Islet precursor cell (in vitro differentiated cells): ENCODE measurements at regions not wholly inside any gene's neighbourhood (a gene's known extent, or its start where the extent isn't known, plus 50 kb on each side); places are given as distances from the start of the nearest gene placed in this dataset.
"Not testable (repeated sequence)": the region's sequence is repeated elsewhere in the genome, so short reads cannot be mapped to it uniquely, and the experiment has no call there.

Experiments
- DNase-seq: peaks from one replicate; pipeline ENCODE4 v3.0.0-alpha.2; 2018

DNA sequence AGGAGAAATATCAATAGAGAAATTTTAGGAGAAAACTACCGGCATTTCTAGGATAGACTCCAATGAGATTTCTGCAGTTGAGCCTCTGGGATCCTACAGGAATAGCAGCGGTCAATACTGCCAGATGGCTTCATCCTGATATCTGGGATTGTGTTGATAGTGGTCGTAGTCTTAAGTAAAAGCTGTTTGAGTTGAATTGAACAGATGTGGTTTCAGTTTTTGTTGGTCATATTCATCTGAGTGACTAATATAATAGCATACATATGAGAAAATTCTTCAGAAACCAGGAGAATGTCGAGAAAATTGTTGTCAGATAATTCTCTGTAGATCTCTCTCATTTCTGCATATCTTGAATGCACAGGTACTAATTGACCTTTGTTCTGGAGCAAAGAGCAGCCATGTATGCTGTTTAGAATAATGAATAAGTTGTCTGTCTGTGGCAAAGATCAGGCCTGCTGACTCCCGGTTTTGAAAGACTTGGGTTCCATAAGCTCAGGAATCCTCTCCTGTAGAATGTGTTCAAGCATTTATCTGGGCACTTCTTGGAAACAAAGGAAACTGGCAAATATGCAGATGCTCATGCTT is 288.1 kb downstream of the TMX3 start:
- DNase-seq: no peak

DNA sequence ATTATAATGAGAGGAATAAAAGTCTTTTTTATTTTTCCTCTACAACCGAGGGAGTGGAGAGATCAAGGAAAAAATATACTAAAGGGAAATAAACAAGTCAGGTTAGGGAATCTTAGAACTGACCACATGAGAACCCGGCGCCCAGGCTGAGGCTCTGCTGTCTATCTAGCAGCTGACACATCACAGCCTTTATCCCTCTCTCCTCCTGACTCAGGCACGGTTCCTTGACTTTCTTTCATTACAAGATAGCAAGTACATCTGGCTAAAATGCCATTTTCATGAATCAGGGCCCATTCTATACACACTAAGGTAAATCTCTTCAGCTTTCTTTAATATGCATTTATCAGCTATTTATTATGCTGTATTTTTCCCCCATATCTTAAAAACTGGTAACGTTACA is 296.0 kb downstream of the TMX3 start:
- peak; percentile 55 for DNase-seq

DNA sequence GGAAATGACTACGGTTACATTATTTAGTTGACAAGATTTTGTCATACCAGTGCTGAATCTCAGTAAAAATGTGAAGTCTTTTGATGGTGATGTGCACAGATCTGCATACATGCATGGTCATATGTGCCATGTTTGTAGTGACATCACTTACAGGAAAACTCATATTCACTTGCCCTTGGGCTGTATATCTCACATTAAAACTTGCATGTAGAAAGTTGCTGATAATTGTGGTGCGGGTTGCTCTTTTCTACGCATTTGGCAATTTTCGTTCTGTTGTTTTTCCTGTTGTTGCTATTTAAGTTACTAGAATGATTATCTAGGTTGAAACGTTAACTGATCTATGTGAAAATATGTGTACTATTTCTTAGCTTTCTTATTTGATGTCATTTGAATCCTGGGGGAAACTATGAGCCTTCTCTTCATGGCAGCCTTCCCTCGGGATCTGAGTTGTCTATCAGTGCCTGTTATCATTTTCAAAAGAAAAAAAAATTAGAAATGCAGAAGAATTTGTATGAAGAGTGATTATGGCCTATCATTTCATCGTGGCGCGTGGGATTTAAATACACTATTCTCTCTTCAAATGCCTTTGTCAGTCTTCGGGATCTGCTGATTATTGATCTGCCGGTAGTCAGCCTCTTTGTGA is 296.6 kb downstream of the TMX3 start:
- no peak for DNase-seq

DNA sequence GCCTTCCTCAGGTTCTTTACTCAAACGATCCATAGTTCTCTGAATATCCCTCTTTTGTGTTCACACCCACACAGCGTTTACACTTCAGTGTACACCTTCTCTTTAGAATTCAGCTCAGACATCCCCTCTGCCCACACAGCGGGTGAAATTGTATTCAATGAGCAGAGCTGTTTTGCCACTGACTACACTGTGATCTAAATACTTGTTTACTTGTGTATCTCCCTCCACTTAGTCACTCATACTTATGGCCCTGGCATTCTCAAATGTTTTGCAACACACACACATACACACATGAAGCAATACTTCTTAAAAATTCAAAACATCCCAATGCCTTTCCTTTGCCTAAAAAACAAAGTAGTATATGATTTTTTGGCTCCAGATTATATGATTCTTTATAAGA is 297.1 kb downstream of the TMX3 start:
- DNase-seq: no peak

DNA sequence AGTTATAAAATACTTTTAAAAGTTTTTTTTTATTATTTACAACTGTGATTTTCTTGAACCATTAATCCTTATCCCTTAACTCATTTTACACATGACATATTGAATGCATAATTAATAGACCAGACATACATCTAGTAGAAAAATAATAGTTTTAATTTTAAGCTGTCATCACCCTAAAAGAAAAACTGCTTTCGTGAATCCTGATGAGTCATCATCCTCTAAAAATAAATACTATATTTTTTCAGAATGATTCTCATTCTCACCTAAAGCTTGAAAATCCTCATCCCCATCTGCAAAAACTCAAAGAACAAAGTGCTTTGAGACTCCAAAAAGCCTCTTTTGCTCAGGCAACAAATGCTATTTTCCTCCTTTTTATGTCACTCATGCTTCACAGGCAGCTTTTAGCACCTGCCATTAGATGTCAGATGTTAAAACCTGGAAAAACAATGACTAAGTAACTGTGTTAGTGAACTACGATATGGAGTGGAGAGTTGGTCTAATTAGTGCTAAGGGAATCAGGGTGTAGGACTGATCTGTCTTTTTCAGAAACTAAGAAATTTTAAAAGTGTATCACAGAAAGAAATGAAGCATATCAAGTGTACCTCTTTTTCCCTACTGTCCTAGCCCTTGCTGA is 297.6 kb downstream of the TMX3 start:
- no peak for DNase-seq

DNA sequence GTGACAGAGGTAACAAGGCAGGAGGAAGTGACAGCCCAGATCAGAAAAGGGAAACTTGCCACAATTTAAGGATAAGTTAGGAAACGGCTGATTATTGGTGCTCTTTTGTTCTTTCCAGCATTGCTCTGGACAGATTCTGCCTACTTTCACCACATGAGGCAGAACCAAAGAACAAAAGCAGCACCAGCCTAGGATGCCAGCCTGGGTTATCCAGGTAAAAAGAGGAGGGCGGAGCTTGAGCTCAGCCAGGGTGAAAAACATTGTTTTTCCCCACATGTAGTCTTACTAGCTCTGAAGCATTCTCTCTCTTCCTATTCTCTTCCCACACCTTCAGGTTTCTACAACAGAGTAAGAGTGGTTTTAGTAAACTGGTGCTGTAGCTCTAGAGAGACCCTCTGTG is 300.5 kb downstream of the TMX3 start:
- DNase-seq: no peak

DNA sequence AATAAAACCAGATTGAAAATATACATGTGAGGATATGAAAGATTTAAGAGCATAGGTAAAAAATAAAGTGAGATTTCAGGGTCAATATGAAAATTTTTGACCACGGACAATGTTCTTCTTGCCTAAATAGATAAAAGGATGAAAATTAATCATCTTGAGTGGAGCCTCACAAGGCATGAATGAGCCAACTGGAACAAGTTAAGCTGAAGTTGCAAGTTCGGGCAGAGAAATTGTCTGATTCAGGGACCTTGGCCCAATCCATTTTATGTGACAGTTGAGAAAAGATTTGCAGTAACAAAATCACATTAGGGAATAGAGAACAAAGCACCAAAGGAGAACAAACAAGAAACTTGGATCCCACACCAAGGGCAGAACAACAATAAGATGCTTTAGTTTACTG is 305.3 kb downstream of the TMX3 start:
- DNase-seq: no peak

DNA sequence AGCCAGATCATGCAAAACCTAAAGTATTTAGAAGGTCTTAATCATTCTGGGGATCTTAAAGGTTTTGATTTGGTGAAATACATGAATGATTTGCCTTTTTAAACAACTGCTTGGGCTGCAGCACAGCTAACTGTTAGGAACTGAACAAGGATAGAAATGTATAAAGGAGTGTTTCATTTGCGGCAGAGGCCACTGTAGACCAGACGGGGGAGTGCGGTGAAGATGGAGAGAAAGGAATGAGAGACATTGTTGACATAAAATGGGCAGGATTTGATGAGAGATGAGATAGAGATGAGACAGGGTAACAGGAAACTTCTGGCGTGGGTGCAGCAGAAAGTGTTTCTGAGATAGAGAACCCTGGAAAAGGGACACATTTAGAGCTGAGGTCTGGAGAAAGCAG is 308.1 kb downstream of the TMX3 start:
- no peak for DNase-seq

DNA sequence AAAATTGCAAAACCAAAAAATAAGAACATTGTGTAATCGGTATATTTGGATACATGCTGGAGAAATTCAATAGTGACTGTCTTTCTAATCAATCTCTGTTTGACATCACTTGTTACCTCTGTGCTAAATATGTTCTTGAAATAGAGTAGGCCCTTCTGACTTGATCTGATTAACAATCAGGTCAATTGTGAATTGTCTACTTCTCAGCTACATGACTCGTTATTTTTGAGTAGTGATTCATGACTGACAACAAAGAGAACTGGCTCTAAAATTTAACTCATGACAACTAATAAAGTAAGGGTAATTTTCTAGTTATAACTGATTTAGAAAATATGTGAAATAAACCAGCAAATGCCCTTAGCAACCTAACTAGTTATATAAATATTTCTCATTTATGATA is 312.1 kb downstream of the TMX3 start:
- DNase-seq: no peak

DNA sequence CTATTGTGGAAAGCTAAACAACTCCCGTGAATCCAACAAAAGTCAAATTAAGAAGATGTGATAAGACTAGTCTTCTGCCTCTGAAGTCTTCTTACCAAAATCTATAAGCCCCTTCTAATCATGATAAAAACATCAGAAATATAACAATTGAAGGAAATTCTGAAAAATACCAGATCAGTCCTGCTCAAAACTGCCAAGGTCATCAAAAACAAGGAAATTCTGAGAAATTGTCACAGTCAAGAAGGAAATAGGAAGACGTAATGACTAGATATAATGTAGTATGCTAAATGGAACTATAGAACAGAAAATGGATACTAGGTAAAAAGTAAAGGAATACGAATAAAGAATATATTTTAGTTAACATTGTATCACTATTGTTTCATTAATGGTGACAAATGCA is 314.0 kb downstream of the TMX3 start:
- no peak for DNase-seq

DNA sequence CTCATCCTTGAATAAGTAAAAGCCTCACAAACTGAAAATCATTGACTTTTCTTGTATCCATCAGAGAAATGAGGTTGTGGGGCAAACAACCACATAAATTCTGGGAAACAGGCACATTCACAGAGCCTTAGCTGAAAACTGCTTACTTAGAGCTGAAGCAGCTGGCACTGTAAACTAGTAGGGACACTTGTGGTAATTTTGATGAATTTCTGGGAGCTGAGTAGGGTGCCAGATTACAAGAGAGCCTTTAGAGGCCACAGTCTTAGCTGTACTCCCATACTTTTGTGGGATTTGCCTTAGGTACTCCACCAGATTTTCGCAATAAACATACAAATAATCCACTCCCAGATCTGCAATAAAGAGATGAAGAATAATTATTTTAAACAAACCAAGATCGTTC is 315.2 kb downstream of the TMX3 start:
- no peak for DNase-seq

DNA sequence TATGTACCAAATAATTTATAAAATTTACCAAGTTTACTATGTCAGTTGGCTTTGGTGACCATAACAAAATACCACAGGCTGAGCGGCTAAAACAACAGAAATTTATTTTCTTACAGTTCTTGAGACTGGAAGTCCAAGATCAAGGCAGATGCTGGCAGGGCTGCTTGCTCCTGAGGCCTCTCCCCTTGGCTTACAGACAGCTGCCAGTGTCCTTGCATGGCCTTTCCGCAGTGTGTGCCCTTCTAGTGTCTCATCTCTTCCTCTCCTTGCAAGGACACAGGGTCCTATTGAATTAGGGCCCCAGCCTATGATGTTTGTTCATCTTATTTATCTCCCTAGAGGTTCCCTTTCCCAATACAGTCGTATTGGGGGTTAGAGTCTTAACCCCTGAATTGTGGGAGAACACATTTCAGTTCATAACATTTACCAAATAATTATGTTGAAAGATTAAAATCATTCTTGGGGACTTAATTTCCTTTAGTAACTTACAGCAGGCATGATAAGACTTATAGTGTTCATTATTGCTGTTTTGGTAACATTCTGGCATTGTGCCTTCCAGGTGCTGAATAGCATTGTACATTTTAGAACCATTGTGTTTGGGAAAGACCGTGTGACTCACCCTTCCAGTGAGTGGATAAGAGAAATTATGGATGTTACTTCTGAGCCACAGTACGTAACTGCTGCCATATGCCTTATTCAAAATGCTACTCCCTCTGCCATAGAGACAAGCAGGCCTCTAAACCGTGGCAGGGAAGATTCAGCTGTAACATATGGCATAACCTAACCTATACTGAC is 317.5 kb downstream of the TMX3 start:
- DNase-seq: no peak

DNA sequence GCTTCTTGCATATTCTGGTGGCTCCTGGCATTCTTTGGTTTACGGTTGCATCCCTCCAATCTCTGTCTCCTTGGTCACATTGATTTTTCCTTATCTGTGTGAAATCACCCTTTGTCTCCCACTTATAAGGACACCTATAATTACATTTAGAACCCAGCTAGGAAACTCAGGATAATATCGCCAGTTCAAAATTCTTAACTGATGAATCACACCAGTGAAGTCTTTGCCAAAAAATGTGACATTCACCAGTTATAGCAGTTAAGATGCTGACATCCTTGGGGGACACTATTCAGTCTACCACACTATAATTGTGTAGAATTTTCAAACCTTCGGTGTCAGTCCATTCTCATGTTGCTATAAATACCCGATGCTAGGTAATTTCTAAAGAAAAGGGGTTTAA is 320.2 kb downstream of the TMX3 start:
- DNase-seq: no peak

DNA sequence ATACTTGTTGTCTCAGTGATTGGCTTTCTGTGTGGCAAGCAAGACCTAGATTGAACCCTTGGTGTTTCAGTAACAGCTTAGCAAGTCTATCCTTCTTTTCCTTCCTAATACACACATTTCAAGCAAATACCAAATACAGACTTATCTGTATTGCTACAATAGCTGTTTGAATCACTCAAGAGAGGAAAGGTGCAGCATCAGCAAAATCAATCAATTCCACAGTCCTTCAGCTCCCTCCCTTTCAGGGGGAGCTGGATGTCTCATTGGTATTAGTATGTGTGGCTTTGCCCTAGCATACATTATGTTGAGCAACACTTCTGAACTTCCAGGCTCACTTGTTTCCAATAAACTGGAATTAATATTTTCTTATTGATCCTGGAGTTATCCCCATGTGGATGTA is 323.1 kb downstream of the TMX3 start:
- no peak for DNase-seq

DNA sequence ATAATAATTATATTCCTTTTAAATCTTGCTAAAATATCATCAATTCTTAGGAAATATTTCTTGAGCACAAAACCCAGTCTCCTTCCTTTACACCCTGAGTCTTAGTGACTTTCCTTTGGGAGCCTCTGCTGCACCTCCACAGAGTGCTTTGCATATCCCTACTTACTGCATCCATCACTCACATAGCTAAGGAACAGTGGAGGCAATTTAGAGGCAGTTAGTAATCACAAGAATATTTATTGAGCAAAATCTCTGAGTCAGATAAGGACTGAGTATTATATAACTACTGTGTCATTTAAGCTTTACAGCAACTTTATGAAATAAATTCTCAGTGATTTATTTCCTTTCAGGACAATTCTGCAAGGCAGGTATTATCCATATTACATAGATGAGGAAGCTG is 327.7 kb downstream of the TMX3 start:
- no peak for DNase-seq

DNA sequence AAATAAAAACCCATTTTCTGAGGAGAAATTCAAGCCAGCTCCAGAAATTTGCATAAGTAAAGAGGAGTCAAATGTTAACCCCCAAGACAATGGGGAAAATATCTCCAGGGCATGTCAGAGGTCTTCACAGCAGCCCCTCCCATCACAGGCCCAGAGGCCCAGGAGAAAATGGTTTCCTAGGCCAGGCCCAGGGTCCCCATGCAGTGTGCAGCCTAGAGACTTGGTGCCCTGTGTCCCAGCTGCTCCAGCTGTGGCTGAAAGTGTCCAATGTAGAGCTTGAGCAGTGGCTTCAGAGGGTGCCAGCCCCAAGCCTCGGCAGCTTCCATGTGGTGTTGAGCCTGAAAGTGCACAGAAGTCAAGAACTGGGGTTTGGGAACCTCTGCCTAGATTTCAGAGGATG is 330.9 kb downstream of the TMX3 start:
- not testable (repeated sequence) for DNase-seq

DNA sequence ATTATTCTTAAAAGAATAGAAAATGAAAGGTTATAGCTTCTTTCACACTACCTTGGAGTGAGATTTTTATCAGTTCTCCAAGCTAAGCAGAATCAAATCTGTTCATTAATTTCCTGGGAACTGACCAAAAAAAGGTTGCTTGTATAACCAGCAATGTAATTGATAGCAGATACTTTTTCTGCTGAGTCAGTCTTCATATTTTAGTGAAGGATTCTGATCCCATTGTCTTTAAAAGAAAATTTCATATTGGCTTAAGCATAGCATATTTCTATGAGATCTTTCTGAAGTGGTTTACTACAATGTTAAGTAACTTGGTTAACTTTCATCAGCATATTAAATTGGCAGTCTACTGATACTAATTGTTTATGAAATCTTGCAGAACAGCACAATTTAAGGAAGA is 338.0 kb downstream of the TMX3 start:
- no peak for DNase-seq

DNA sequence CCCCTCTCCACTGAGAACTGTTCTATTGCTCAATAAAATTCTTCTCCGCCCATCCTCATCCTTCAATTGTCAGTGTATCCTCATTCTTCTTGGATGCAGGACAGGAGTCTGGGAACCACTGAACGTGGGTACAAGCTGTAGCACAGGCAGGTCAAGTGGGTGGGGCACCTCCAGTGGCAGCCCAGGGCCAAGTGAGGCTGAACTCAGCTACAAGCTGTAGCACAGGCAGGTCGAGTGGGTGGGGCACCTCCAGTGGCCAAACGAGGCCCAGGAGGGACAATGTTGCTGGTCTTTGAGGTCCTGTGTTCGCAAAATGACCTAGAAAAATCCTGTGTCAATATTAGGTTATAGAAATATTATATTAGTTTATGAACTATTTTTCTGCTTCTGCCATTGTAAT is 352.0 kb downstream of the TMX3 start:
- no peak for DNase-seq

DNA sequence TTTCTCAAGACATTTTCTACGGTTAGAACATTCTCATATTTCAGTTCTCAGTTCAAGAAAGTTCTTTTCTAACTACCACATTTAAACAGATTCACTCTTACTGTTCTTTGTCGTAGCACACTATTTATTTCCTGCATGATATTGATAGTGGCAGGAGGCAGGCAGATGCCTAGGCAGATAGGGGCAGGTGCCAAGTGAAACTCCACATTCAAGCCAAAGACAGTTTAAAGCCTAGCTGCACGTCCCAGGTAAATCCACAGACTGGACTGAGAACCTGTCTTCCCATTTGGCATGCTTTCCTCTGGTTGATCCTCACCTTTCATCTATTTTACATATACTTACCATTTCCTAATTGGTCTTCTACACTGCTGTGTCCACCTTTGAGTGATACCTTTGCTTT is 359.3 kb downstream of the TMX3 start:
- DNase-seq: no peak

DNA sequence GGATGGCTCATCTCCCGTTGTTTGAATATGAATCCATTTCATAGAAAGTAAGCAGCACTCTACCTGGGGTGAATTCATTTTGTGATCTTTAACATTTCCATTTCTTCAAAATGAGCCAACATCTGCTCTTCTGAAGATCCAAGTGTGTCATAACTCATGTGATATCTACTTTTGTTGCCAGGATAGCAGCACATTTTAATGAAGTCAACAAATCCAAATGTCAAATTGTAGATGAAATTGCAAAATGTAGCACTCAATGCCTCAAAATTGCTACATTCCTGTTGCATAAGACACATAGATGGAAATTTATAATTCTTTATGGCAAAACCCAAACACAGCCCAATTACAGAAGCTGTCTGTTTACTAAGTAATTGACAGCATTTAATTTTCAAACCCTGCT is 360.7 kb downstream of the TMX3 start:
- DNase-seq: no peak

DNA sequence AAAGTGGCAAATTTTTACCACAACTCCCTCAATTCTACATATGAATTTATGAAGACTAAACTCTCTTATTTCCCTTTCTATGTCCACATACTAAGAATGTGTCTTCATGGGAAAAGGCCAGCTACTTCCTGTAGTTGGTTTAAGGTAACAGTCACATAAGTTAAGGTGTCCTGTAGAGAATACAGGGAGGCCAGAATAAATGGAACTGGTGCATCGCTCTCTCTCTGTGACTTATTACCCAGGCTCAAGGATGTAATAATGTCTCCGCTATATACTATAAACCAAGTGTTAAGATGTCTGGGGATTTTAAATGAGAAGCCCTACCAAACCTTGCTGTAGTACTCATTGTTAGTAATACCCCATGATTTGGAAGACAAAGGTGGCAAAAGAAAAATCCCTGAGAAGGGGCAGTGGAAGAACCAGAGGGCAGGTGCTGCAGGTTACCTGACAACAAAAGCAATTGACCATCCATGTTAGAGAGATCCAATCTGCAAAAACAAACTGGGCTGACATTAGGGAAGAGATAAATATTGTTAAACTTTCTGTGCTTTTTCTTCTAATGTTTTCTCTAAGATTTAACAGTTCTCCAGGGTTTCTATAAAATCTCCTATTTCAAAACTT is 372.8 kb downstream of the TMX3 start:
- no peak for DNase-seq

DNA sequence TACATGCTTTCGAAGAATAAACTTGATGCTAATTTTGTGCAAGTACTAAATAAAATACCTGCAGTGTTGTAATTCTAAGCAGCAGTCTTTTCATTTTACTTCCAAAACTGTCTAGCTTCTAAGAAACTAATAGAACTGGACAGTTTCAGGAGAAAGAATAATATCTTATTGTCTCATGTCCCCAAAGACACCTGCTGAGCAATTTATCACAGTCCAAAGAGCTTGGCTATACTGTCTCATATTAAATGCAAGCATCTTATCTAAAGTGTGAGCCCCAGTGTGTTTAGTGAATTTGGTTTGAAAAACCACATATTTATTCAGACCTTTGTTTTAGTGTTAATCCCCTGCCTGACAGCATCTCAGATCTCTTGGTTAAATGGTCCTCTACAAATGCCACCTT is 374.3 kb downstream of the TMX3 start:
- DNase-seq: no peak

DNA sequence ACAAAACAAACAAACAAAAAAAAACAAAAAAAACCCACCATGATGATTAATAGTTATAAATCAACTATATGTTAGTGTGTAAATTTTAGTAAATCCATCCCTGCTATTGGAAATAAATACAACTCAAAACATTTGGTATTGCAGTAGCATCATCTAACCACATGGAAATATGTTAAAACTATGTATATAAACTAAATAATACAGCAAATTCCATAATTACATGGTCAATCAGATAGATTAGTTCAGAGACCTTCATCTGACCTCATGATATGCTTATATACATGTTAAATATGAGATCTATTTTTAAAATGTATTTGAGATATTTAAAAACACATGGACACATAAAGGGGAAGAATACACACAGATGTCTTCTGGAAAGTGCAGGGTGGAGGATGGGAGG is 384.2 kb downstream of the TMX3 start:
- no peak for DNase-seq

DNA sequence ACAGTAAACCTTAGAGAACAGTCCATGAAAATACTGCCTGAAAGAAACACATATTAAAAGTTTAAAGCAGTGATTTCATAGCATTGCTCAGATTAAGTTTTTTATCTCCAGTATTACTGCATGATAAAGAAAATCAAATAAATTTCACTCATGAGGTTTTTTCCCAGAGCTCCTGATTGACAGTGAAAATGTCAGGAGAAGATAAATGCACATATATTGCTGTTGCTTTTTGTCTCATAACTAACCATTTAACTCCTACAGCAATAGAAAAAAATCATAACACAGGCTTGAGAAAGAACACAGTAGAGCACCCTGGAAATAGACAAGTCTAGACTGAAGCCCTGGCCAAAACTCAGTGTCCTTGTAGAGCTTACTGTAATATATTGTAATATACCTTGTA is 391.0 kb downstream of the TMX3 start:
- DNase-seq: no peak
